Stimulated activated CD4-positive, alpha-beta T cell treated with anti-CD3 and anti-CD28 coated beads, Interleukin-15, amount 100 ng/mL, for 1 hour (primary cell): ENCODE measurements at regions not wholly inside any gene's neighbourhood (a gene's known extent, or its start where the extent isn't known, plus 50 kb on each side); places are given as distances from the start of the nearest gene placed in this dataset.

Experiments used
- DNase-seq, 2 donors: peaks; one replicate each; pipeline ENCODE4 v3.0.0-alpha.2; 2020; ENCODE audit warnings: low read depth in 1 of 2, low spot score in 1 of 2

DNA sequence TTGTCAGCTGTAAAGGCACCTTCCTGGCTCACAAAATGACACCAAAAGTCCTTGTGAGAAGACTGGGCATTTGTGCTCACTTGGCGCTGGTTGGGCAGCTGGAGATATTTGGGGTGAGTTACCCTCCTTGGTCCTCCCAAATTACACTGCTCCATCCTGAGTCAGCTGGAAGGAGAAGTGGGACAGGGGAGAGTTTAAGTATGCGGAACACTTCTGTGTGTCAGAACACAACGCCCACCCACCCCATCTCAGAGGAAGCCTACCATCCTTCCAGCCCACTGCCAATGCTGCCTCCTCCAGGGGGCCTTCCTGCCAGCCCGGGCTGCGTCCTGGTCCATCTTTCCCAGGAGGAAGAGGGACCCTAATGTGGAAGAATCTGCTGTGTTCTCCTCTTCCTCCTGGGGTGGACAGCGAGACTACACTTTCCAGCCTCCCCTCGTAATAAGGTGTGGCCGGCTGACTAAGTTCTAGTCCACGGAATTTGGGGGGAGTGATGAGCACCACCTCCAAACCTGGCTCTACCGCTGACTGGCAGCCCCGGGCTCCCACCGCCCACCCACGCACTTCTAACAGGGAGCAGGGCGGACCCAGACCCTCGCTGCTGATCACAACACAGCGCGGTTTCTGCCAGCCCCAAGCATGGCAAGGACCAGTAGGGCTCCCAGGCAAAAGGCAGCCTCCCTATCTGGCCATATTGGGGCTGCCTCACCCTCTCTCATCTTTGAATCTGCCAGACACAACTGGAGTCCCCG is 265.0 kb downstream of the XXYLT1 start:
- no peak for DNase-seq

DNA sequence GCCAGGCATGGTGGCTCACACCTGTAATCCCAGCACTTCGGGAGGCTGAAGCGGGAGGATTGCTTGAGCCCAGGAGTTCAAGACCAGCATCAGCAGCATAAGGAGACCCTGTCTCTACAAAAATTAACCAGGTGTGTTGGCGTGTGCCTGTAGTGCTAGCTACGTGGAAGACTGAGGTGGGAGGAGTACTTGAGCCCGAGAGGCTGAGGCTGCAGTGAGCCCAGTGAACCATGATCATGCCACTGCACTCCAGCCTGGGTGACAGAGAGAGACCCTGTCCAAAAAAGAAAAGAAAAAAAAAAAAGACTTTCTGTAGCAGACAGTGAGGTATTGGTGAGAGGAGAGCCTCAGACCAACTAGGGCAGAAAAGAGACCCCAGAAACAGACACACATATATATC is 263.8 kb downstream of the XXYLT1 start:
- DNase-seq: no peak

DNA sequence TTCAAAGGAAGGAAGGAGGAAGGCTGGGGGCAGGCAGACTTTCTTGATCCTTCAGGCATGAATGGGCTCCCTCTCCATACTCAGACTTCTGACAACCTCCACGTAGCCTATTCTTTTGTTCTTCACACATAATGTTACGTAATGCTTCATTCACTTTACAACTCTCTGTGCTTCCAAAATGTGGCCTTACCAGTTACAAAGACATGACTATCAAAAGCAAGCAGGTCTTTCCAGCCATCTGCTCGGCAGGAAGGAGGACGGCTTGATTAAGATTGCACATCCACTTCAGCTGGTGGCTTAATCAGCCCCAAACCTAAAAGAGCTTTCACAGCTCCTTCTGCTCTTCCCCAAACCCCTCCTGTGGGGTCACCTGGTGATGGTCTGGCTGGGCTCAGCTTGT is 263.2 kb downstream of the XXYLT1 start:
- no peak for DNase-seq

DNA sequence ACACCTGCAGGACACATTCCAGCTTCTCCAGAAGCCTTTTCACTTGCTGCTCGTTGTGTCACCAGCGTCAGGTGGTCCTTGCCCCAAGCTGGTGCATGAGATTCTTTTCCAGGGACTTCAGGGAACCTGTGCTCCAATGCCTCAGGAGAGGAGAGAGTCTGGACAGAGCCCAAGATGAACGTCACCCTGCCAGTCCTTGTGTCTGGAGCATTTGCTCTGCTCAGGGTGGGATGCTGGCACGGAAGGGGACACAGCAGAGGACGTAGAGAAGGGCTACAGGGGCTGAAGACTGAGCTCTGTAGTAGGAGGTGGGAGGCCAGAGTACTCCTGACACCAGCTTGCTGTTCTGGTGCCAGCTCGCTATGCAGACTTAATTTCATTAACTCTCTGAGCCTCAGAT is 262.1 kb downstream of the XXYLT1 start:
- DNase-seq: no peak

DNA sequence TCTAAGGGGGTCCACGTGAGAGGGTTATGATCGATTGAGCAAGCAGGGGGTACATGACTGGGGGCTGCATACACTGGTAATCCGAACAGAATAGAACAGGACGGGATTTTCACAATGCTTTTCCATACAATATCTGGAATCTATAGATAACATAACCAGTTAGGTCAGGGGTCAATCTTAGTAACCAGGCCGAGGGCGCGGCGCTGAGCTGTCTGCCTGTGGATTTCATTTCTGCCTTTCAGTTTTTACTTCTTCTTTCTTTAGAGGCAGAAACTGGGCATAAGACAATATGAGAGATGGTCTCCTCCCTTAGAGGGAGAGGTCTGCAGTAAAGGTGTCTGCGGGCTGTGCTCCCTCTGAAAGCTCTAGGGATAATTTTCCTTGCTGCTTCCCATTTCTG is 261.3 kb downstream of the XXYLT1 start:
- DNase-seq: no peak

DNA sequence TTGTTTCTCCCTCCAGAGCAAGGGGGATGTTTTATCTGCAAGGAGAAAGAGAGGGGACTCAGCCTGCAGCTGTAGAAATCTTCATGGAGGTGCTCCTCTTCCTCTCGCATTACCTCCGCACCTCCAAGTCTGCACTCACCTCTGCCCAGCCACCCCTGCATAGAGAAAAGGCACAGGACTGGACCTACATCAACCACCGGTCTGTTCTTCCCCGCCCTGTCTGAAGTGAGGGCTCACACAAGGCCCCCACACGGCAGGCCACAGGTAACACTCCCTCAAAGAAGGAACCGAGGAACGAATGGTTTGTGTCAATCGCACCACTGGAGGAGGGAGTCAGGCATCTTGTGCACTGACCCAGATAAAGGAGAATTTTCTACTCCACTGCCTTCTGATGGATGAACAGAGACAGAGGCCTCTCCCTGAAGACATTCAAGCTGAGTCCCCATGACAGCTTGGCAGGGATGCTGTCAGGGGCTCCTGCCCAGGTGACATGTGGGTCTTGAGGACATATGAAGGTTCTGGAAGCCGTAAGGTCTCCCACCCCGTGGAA is 260.3 kb downstream of the XXYLT1 start:
- no peak for DNase-seq

DNA sequence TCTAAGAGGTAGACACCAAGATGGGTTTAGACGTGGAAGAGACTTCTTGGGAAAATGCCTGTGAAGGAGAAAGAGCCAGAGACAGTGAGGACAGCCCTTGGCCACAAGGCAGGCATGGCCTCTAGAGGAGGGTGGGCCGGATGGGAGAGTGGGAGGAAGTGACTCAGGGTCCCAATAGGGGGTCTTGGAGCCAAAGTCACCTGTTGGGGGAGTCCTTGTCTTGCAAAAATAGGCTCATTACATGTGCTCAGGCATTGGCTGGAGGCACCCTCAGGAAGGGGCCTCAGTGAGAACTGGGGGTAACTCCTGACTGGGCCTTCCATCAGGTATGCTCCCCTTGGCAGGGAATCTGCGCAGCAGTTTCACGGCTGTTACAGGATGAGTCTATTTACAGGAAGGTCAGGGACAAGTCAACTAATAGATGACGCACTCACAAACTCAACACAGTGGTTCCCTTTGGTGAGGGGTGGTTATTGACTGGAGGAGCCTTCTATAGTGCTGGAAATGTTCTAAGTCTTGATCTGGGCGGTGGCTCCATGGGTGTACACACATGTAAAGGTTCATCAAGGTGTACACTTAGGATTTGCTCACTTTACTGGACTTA is 259.6 kb downstream of the XXYLT1 start:
- no peak for DNase-seq

DNA sequence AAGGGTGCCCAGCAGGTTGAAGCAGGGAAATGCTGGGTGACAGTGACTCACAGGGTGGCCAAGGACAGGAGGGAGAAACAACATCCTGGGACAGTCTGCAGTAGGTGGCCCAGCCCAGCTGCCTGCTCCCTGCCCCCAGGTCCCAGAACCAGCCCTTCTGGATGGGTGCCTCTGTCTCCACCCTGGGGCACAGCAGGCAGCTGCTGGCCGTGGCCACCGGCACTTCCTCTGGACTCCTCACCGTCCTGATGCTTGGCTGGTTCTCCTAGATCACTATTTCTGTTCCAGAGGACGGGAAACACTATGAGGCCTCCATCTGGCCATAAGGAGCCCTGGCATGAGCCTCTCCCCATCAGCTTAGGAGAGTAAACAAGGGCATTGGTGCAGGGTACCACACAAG is 258.9 kb downstream of the XXYLT1 start:
- DNase-seq: no peak

DNA sequence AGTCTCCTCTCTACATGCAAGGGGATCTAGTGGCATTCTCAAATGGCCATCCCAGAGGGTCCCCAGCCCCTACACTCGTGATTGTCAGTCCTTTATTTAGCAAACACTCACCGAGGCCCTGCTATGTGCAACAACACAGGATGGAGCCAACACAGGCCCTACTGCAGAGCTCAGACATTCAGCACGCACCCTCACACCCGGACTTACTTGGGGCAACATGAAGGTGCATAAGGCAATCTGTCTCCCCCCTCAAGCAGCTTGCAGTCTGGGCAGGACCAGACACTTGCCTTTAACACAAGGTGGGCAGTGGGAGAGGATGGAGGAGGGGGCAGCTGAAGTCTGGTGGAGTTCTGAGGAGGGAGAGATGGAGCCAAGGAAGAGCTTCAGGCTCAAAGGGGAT is 258.4 kb downstream of the XXYLT1 start:
- no peak for DNase-seq

DNA sequence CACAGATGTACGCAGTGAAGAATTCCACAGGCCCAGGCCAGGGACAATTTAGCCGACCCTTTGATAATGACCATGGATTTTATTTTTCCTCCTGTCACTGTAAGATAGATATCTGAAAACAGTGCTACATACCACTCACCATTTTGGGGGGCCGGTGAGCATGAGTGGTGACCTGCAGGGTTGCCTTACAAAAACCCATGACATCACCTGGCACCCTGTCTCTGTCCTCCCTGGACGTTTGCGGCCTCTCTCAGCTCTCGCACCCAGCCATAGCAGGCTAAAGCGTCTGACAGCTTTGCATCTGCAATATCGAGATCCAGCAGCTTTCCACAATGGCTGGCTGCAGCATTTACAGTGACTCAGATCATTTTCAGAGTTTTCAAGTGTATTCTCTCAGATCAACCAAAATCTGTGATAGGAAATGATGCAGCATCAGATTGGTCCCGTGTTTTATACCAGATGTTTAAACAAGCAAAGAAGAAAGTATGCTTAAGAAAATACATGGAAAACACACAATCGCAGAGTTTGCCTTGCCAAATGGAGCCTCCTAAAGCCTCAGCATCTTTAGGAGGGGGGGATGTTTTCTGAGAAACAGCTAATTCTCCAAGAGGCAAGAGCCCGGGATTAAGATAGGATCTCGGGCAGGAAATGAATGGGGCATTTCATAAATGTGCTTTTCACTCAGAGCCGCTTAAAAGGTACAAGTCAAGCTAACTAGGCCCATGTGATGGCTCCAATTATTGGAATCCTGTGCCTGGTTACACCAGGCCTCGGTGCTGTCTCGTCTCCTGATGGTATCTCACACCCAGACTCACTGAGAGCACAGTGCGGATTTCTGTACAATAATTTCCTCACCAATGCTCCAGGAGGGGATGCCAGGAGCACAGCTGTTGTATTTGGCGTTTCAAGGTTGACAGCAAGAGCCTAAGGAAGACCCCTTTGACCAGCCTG is 257.3 kb downstream of the XXYLT1 start:
- no peak for DNase-seq

DNA sequence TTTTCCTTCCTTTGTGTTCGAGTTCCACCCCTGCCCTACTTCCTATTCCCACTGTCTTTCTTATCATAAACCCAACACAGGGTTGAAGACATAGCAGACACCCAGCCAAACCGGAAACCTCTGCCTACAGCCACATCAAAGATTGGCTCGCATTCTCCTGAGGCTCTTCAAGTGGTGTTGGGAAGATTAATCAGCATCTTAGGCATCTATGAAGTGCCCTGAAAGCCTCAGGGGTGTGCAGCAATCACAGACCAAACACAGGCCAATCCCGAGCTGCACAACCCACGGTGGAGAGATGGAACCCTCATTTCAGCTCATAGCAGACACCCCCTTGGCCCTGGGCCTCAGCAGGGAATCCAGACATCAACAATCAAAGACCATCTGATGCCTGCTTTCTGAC is 255.9 kb downstream of the XXYLT1 start:
- DNase-seq: no peak

DNA sequence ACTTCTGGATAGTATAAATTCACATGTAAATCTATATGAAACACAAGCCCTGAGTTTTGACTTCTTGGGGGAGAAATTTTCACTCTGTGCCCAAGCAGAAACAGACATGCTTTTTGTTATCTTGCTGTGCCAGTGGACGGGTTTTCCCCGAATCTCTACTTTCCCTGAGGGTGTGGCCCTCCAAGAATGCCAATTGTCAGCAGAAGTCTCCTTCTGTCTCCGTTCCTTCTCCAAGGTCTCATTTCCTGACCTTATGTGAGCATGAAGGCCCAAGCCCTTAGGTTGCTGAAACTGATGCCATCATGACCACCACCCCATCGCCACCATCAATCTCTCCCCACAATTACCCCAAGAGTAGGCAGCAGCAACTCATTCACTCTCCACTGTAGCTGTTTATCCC is 253.8 kb downstream of the XXYLT1 start:
- no peak for DNase-seq
